SKM-1 treated with dmso at 0.1 percent for 144 hours (cell line): ENCODE measurements at regions not wholly inside any gene's neighbourhood (a gene's known extent, or its start where the extent isn't known, plus 50 kb on each side); places are given as distances from the start of the nearest gene placed in this dataset.
"Not testable (repeated sequence)": the region's sequence is repeated elsewhere in the genome, so short reads cannot be mapped to it uniquely, and the experiment has no call there.

Experiments used
- DNase-seq: peaks from one replicate; lab custom pipeline; 2025; ENCODE audit not compliant: unreplicated experiment; lab: John Stamatoyannopoulos, UW

- no peak for DNase-seq
Measured at GRCh38 chr1:224061436-224061835, 52.5 kb upstream of the FBXO28 start.

GRCh38 chr1:224059897-224060427 is 53.9 kb upstream of the FBXO28 start:
- DNase-seq, result no peak

GRCh38 chr1:224058303-224058702 is 55.6 kb upstream of the FBXO28 start:
- DNase-seq, result no peak

- DNase-seq, result no peak
Measured at GRCh38 chr1:224057461-224058199, 56.3 kb upstream of the FBXO28 start.

DNA sequence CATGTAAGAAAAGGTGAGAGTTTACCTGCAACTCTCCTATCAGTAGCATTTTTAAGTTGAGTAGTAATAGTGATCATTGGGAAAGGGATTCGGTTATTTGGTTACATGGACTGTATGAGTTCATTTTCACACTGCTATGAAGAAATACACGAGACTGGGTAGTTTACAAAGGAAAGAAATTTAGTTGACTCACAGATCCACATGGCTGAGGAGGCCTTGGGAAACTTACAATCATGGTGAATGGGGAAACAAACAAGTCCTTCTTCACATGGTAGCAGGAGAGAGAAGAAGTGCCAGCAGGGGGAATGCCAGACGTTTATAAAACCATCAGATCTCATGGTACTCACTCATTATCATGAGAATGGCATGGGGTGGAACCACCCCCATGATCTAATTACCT is 59.3 kb upstream of the FBXO28 start:
- no peak for DNase-seq

DNA sequence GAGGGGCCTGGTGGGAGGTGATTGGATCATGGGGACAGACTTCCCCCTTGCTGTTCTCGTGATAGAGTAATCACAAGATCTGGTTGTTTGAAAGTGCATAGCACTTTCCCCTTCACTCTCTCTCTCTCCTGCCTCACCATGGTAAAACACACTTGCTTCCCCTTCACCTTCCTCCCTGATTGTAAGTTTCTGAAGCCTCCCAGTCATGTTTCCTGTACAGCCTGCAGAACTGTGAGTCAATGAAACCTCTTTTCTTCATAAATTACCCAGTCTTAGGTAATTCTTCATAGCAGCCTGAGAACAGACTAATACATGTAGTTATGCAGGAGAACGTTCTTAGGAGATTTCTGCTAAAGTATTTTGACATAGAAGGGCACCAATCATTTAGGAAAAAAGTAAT is 59.9 kb upstream of the FBXO28 start:
- DNase-seq, result peak; percentile 58

DNA sequence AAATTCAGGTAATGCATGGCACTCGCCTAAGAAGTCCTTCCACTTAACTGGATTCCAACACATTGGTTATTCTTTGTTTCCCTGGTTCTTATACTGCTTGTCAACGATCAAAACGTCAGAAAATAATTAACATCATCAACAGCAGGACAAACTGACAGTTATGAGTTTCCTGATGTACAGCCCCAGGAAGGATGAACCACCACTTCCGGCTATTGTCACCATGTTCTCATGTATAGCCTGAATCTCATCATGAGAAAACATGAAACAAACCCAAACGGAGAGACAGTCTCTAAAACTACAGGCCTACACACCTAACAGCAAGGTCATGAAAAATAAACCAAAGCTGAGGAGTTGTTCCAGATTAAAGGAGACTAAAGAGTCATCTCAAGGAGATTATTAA is 60.5 kb upstream of the FBXO28 start:
- no peak for DNase-seq

DNA sequence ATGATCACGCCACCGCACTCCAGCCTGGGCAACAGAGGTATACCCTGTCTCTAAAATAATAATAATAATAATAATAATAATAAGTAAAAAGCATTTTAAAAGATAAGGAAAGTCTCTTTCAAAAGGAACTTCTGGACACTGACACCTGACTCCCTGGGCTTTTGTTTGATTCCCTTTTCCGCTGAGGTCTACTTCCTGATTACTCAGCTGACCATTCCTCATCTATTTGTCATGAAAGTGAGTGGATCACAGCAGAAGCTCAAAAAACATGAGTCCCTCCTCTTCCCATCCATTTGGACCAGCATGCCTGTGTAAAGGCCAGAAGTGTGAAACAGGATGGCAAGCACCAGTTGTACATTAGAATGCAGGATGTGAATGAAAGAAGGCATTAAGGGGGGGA is 61.1 kb upstream of the FBXO28 start:
- DNase-seq, result no peak

DNA sequence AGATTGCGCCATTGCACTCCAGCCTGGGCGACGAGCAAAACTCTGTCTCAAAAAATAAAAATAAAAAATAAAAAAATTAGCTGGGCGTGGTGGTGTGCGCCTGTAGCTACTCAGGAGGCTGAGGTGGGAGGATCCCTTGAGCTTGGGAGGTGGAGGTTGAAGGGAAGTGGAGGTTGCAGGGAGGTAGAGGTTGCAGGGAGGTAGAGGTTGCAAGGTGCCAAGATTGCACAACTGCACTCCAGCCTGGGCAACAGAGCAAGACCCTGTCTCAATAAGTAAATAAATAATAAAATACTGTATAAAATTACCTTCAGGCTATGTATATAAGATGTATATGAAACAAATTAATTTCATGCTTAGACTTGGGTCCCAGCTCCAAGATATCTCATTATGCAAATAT is 62.1 kb upstream of the FBXO28 start:
- not testable (repeated sequence) for DNase-seq

DNA sequence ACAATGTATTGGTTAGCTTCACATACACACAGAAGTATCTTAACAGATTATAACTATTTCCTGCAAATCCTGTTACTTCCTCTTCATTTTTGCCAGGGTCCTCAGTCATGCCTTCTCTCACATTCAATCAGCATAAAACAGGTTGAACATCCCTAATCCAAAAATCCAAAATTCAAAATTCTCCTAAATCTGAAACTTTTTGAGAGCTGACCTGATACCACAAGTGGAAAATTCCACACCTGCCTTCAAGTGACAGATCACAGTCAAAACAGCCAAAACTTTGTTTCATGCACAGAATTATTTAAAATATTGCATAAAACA is 62.9 kb upstream of the FBXO28 start:
- DNase-seq, result no peak

GRCh38 chr1:224047538-224047937 is 66.4 kb upstream of the FBXO28 start:
- no peak for DNase-seq

DNA sequence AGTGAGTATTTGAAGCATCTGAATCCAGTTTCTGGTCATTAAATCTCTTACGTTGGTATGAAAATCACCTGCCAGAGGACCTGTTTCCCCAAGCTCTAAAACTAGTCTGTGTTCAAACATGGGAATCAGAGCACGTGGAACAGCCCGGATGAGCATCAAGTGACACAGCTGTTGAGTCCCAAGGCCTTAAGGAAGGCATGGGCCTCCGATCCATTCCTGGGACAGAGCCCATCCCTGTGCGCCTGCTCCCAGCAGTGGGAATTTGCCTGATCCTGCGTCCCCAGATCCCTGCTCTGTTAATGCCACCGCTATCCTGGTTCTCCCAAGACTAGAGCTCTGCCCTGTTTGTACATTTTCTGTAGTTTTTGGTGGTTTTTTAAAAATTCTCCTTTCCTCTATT is 68.4 kb upstream of the FBXO28 start:
- no peak for DNase-seq

- DNase-seq, result no peak
Measured at GRCh38 chr1:224044420-224044819, 69.5 kb upstream of the FBXO28 start.

- no peak for DNase-seq
Measured at GRCh38 chr1:224042557-224043118, 71.3 kb upstream of the FBXO28 start.

DNA sequence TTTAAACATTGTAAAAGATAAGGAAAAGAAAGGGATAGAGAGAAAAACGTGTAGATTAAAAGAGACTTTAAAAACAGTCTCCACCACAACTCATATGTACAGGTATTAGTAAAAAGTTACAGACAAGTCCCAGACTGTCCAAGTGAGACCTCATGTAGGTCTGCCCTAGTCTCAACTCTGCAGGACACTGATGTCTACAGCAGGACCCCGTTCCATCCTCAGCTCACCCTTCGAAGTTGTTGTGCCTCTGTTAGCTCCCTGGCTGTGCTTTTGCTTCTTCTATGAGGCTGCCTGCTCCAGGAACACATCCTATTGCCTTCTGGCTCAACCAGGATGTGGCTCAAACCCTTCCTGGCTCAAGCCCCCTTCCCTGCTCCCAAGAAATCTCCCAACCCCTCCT is 72.9 kb upstream of the FBXO28 start:
- DNase-seq, result no peak

GRCh38 chr1:224040423-224040822 is 73.5 kb upstream of the FBXO28 start:
- not testable (repeated sequence) for DNase-seq

DNA sequence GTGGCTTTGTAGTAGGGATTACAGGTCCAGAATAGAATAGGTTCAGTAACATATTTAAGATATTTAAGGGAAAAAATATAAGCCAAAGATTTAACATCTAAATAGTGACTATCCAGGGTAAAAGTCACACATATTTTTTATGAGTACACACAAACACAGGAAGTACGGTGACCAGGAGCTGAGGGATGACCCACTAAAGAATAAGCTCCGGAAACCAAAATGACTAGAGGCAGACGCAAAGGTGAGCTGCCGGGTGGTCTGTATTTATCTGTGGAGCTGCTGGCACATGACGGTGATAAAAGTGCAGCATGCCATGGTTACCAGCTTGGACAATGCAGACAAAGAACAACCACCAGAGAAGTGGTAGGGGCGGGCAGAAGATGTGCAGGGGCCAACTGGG is 73.9 kb upstream of the FBXO28 start:
- not testable (repeated sequence) for DNase-seq

- not testable (repeated sequence) for DNase-seq
Measured at GRCh38 chr1:224038832-224039231, 75.1 kb upstream of the FBXO28 start.

DNA sequence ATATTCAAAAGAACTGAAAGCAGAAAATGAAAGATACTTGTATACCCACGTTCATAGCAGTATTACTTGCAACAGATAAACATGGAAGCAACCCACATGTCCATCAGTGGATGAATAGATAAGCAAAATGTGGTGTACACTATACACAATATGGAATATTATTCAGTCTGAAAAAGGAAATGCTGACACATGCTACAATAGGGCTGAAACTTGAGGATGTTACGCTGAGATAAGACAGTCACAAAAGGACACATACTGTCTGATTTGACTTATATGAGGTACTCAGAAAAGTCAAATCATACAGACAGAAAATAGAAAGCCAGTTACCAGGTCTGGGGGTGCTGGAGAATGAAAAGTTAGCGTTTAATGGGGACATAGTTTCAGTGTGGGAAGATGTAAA is 76.5 kb upstream of the FBXO28 start:
- DNase-seq, result not testable (repeated sequence)

DNA sequence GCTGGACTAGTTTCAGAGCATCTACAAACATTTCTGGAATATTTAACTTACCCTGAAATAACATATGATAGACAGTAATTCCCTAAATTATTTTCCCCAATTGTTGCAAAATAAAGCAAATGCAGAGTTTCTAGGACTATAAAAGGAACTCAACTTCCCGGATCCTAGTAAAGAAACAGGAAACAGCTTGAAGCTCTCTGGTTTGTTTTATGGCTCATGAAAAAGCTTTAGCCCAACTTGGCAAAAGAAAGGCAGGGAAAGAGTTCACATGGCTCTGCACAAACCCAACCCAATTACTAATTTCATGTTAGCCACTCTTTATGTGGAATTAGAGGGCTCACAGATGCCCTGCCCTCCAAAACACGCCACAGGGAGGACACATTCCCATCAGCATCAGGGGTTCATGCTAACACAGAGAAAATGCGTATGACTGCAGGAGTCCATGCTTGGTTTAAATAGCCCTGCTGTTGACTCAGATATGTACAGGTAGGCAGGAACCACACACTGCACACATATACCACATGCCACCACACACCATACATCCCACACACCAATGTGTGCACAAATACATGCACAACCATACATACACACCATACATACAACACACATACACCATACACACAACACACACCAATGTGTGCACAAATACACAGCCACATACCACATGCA is 81.2 kb upstream of the FBXO28 start:
- not testable (repeated sequence) for DNase-seq

DNA sequence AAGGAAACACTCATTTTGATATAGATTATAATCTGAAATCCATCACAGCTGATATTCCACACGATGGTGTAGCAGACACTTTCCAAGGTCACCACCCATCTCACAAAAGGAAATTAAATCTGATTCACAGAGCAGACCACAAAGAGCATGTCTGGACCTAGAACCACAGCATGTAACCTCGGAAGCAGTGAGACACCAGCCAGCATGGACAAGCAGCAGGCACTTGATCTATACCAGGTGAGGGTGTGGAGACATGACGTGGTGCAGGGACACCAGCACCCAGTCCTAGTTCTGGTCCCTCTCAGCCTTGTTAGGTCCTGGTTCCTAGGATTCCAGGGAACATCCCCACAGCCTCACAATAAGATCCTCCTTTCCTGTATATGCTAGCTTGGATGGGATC is 81.9 kb upstream of the FBXO28 start:
- DNase-seq, result not testable (repeated sequence)

- not testable (repeated sequence) for DNase-seq
Measured at GRCh38 chr1:224030257-224030656, 83.7 kb upstream of the FBXO28 start.
